ENCODE measurements at regions not wholly inside any gene's neighbourhood (a gene's known extent, or its start where the extent isn't known, plus 50 kb on each side); places are given as distances from the start of the nearest gene placed in this dataset.
A peak's percentile ranks its signal among the peaks of the same experiment; 100 is the strongest.
"Not testable (repeated sequence)": the region's sequence is repeated elsewhere in the genome, so short reads cannot be mapped to it uniquely, and the experiment has no call there.

GRCh38 chr13:104953588-104953987 lies 1581.9 kb downstream of the EFNB2 start:
- Mint-ChIP-seq H3K9me3 (peaks cover 0 to 6% of the 10 kb centered on the region in 2 donors), H3K36me3 (no peaks in the 10 kb centered on the region)

DNA sequence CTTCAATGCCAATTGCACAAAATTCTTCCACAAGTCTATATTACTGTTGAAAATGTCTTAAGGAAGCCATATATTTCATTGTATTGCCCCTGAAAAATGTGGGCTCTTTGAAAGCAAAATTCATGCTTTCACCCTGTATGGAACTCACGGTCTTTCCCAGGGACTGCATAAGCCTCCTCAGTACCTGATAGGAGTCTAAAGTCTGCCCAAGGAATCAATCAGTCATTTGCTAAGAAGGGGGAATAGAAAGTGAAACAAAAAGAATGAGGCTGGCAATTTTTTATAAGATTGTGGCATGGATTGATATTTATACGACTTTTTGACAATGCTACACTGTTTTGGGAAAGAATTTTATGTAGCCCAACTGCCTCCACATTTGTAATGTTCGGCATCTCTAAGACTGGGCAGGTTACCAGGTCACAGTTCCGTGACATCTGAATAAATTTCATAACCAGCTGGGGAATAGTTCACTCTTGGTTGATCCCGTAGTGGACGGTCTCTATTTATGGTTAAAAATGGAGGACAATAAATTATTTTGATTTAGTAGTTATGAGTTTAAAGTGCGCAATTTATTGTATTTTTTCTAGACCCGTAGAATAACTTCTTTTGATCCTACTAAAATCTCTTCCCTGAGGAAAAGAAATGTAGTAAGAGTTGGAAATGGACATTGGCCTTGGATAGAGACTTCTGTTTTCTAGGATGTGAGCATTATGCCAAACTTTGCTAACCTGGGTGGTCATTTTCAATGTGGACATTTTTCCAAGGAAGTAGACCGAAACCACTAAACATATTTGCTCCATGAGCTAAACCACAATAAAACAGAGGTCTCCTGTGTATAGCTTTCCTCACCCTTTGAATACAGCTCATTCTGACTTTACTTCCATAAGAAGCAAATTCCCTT lies 1585.4 kb downstream of the EFNB2 start:
- H3K9me3 Mint-ChIP-seq, result peaks cover 0 to 3% of the 10 kb centered on the region in 2 donors
- no peak for ATAC-seq
- no peaks in the 10 kb centered on the region for H3K36me3 Mint-ChIP-seq
- no peak overlapping the region for H3K27ac Mint-ChIP-seq
- no peak for DNase-seq (ENCODE audit: low spot score in 2 of 2)

More at GRCh38 chr13:104953588-104953987, 1581.9 kb downstream of the EFNB2 start:
- ATAC-seq, result no peak
- no peak overlapping the region for H3K27ac Mint-ChIP-seq
- no peak for DNase-seq (ENCODE audit: low spot score in 2 of 2)

- H3K27ac Mint-ChIP-seq, result no peak overlapping the region
- DNase-seq (ENCODE audit: low spot score in 2 of 2) (no peak), ATAC-seq (no peak)
- no peaks in the 10 kb centered on the region for H3K9me3 Mint-ChIP-seq
- H3K36me3 Mint-ChIP-seq, result no peaks in the 10 kb centered on the region
These were observed 1591.3 kb downstream of the EFNB2 start for GRCh38 chr13:104944176-104944575.

GRCh38 chr13:104943331-104943730 lies 1592.1 kb downstream of the EFNB2 start:
- Mint-ChIP-seq H3K9me3 (no peaks in the 10 kb centered on the region), H3K27ac (no peak overlapping the region), H3K36me3 (no peaks in the 10 kb centered on the region)
- ATAC-seq (no peak), DNase-seq (ENCODE audit: low spot score in 2 of 2) (no peak)

- Mint-ChIP-seq H3K9me3 (no peaks in the 10 kb centered on the region), H3K27ac (no peak overlapping the region), H3K36me3 (no peaks in the 10 kb centered on the region)
- DNase-seq (ENCODE audit: low spot score in 2 of 2), result no peak
- no peak for ATAC-seq
These were observed 1597.6 kb downstream of the EFNB2 start for GRCh38 chr13:104937881-104938280.

GRCh38 chr13:104936304-104936703 lies 1599.2 kb downstream of the EFNB2 start:
- no peak overlapping the region for H3K27ac Mint-ChIP-seq
- no peak for DNase-seq (ENCODE audit: low spot score in 2 of 2)

DNA sequence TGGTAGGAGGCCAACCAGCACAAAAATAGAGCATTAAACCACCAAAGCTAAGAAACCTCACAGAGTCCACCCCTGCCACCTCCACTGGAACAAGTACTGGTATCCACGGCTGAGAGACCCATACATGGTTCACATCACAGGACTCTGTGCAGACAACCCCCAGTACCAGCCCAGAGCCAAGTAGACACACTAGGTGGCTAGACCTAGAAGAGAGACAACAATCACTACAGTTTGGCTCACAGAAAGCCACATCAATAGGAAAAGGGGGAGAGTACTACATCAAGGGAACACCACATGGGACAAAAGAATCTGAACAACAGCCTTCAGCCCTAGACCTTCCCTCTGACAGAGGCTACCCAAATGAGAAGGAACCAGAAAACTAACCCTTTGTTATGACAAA lies 1614.9 kb downstream of the EFNB2 start:
- Mint-ChIP-seq H3K9me3 (peaks cover 21 to 23% of the 10 kb centered on the region in 2 donors), H3K36me3 (peaks cover 0 to 25% of the 10 kb centered on the region in 2 donors)
- H3K27ac Mint-ChIP-seq; ATAC-seq; DNase-seq (ENCODE audit: low spot score in 2 of 2): not testable (repeated sequence)

More at GRCh38 chr13:104936304-104936703, 1599.2 kb downstream of the EFNB2 start:
- no peaks in the 10 kb centered on the region for H3K36me3 Mint-ChIP-seq
- no peaks in the 10 kb centered on the region for H3K9me3 Mint-ChIP-seq
- no peak for ATAC-seq

DNA sequence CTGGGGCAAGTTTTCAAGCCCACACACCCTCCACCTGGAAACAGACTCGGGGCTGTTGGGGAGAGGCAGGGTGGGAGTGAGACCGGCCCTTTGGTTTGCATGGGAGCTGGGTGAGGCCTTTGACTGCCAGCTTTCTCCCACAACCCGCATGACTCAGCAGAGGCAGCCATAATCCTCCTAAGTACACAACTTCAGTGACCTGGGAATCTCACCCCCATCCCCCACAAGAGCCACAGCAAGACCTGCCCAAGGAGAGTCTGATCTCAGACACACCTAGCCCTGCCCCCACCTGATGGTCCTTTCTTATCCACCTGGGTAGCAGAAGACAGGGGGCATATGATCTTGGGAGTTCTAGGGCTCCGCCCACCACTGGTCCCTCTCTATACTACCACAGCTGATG lies 1615.4 kb downstream of the EFNB2 start:
- DNase-seq (ENCODE audit: low spot score in 2 of 2), result no peak
- Mint-ChIP-seq H3K36me3 (peaks cover 0 to 25% of the 10 kb centered on the region in 2 donors), H3K27ac (no peak overlapping the region), H3K9me3 (peaks cover 21 to 23% of the 10 kb centered on the region in 2 donors)
- ATAC-seq, result no peak

DNA sequence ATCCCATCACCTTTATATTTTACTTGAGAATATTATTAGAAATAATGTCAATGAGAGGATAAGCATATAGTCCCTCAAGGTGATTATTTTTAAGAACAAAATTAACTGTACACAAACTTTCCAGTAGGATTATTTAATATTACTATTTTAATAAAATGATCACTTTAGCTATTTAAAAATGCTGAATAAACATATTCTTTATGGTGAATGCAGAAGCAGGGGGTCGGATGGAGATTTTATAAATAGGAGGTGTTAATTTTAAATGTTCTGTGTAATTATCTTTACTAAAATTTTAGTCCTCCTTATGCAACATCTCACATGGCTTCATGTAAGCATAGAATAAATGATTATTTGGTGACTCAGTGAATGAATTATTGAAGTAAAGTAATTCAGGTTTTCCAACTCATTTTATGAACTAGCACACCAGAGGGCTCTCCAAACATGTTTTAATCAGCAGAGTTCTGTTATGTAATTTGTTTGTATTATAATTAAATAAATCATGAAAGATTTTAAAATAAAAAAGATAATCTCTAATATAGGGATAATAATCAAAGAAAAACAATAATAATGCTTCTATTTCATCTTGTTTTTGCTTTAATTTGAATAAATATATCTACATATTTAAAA lies 1635.2 kb downstream of the EFNB2 start:
- DNase-seq (ENCODE audit: low spot score in 2 of 2) (no peak), ATAC-seq (no peak)
- H3K9me3 Mint-ChIP-seq, result peaks cover 0 to 4% of the 10 kb centered on the region in 2 donors
- H3K36me3 Mint-ChIP-seq, result no peaks in the 10 kb centered on the region
- H3K27ac Mint-ChIP-seq, result no peak overlapping the region

GRCh38 chr13:104898484-104898883 lies 1637.0 kb downstream of the EFNB2 start:
- ATAC-seq (no peak), DNase-seq (ENCODE audit: low spot score in 2 of 2) (no peak)
- Mint-ChIP-seq H3K36me3 (no peaks in the 10 kb centered on the region), H3K27ac (no peak overlapping the region), H3K9me3 (peaks cover 0 to 4% of the 10 kb centered on the region in 2 donors)

DNA sequence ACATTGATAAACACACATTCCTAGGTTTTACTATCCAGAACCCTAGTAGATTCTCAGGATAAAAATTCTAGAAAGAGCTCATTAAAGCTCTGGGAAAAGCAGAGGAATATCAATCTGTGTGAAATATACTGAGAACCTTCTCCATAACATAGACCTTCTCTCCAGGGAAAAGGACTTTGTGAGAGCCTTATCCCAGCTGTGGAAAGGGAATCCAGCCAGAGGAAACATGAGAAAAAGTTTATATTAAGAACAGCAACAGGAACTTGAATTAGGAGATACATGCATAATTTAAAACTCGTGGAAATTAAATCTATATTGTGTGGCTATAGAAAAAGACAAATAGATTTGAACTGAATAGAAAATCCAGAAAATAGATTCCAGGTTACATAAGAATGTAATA lies 1639.9 kb downstream of the EFNB2 start:
- no peak for ATAC-seq
- no peak overlapping the region for H3K27ac Mint-ChIP-seq
- H3K36me3 Mint-ChIP-seq, result no peaks in the 10 kb centered on the region
- peaks cover 0 to 4% of the 10 kb centered on the region in 2 donors for H3K9me3 Mint-ChIP-seq
- no peak for DNase-seq (ENCODE audit: low spot score in 2 of 2)

DNA sequence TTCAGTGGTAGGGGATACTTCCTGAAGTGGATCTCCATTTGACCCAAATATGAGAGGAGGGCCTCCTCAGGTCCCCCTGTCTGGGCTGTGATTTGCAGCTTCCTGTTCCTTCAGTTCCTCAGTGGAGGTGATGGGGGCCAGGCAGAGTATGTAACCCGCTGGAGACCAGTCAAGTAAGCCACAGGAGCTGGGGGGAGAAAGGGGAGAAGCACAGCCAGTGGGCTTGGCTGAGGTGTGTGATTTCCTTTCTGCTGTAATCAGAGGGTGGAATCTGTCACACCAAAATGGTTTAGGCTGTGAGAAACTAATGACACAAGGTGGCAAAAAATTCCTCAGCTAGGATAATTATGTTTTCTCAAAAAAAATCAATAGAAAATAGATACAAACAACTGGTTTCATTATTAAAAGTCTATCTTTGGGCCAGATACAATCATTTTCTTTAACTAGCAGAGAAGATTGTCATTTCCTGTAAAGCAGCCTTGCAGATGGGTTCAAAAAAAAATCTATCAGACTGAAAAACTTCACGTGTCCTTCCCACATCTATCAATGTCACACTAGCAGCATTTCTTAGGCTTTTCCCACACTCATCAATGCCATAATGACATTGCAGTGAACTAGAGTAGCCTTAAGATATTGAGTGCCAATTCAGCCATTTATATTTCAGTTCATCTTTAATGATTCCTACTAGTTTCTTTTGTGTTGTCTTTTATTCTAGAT lies 1660.3 kb downstream of the EFNB2 start:
- no peak overlapping the region for H3K27ac Mint-ChIP-seq
- ATAC-seq (no peak), DNase-seq (ENCODE audit: low spot score in 2 of 2) (no peak)
- H3K9me3 Mint-ChIP-seq, result peaks cover 0 to under 1% of the 10 kb centered on the region in 2 donors
- no peaks in the 10 kb centered on the region for H3K36me3 Mint-ChIP-seq

DNA sequence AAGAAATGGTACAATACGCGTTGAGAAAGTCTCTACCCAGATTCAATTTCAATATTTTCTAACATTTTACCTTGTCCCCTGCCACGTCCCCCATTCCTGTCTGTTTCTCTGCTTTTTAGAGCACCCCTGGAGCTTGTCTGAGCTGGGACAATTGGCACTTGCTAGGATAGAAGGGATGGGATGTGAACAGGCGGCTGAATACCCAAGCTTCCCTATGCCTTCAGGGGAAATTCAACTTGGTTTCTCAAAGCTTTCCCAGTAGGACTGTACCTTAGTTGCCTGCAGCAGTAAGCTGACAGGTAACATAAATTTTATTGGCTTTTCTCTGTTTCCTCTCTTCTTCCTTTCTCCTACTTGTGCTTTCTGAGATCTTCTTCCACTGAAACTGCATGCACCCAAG lies 1663.3 kb downstream of the EFNB2 start:
- H3K36me3 Mint-ChIP-seq, result no peaks in the 10 kb centered on the region
- no peak overlapping the region for H3K27ac Mint-ChIP-seq
- no peak for DNase-seq (ENCODE audit: low spot score in 2 of 2)
- peaks cover 4 to 6% of the 10 kb centered on the region in 2 donors for H3K9me3 Mint-ChIP-seq
- no peak for ATAC-seq

- no peak for DNase-seq (ENCODE audit: low spot score in 2 of 2)
- ATAC-seq, result no peak
- Mint-ChIP-seq H3K36me3 (no peaks in the 10 kb centered on the region), H3K9me3 (peaks cover 4 to 6% of the 10 kb centered on the region in 2 donors), H3K27ac (no peak overlapping the region)
These were observed 1664.0 kb downstream of the EFNB2 start for GRCh38 chr13:104871456-104871855.

- Mint-ChIP-seq H3K9me3 (peaks cover 6 to 10% of the 10 kb centered on the region in 2 donors), H3K27ac (no peak overlapping the region), H3K36me3 (no peaks in the 10 kb centered on the region)
- peak in 1 of 2 donors; percentile 59 for ATAC-seq
- DNase-seq (ENCODE audit: low spot score in 2 of 2), result no peak
These were observed 1666.0 kb downstream of the EFNB2 start for GRCh38 chr13:104869501-104869900.

GRCh38 chr13:104868806-104869205 lies 1666.7 kb downstream of the EFNB2 start:
- Mint-ChIP-seq H3K27ac (no peak overlapping the region), H3K9me3 (peaks cover 6 to 10% of the 10 kb centered on the region in 2 donors), H3K36me3 (no peaks in the 10 kb centered on the region)
- DNase-seq (ENCODE audit: low spot score in 2 of 2) (no peak), ATAC-seq (no peak)

- Mint-ChIP-seq H3K36me3 (no peaks in the 10 kb centered on the region), H3K27ac (no peak overlapping the region), H3K9me3 (no peaks in the 10 kb centered on the region)
- DNase-seq (ENCODE audit: low spot score in 2 of 2), result no peak
- ATAC-seq, result no peak
These were observed 1679.9 kb downstream of the EFNB2 start for GRCh38 chr13:104855581-104855980.

All from activated naive CD4-positive, alpha-beta T cell treated with anti-CD3 and anti-CD28 coated beads, Interleukin-2, amount 50 U/mL, for 72 hours (primary cell).